ENCODE measurements at regions not wholly inside any gene's neighbourhood (a gene's known extent, or its start where the extent isn't known, plus 50 kb on each side); places are given as distances from the start of the nearest gene placed in this dataset.

- DNase-seq = no peak
- no peaks in the 10 kb centered on the region for H3K4me1 ChIP-seq (ENCODE audit: insufficient read depth, low read length)
- H3K9me2 ChIP-seq (replicated peaks; ENCODE audit: low read length) = no peaks in the 10 kb centered on the region
- H3K4me2 ChIP-seq (ENCODE audit: low read length) = no peak overlapping the region
- H3K27ac ChIP-seq (ENCODE audit: low read length) = no peak overlapping the region
- H3K9ac ChIP-seq (ENCODE audit: low read length) = no peak overlapping the region
- no peaks in the 10 kb centered on the region for H3K9me3 ChIP-seq (ENCODE audit: low read length)
- H4K20me1 ChIP-seq (ENCODE audit: low read length) = no peaks in the 10 kb centered on the region
- ATAC-seq = no peak
- H3K27me3 ChIP-seq (ENCODE audit: low read length) = peaks cover 65% of the 10 kb centered on the region
- H3K4me3 ChIP-seq (ENCODE audit: low read length) = no peak overlapping the region
- intact Hi-C loops (cut with micrococcal nuclease) = no loop called here
- H3K36me3 ChIP-seq (ENCODE audit: low read depth, low read length) = no peaks in the 10 kb centered on the region
- TF ChIP-seq, protein P1, sequence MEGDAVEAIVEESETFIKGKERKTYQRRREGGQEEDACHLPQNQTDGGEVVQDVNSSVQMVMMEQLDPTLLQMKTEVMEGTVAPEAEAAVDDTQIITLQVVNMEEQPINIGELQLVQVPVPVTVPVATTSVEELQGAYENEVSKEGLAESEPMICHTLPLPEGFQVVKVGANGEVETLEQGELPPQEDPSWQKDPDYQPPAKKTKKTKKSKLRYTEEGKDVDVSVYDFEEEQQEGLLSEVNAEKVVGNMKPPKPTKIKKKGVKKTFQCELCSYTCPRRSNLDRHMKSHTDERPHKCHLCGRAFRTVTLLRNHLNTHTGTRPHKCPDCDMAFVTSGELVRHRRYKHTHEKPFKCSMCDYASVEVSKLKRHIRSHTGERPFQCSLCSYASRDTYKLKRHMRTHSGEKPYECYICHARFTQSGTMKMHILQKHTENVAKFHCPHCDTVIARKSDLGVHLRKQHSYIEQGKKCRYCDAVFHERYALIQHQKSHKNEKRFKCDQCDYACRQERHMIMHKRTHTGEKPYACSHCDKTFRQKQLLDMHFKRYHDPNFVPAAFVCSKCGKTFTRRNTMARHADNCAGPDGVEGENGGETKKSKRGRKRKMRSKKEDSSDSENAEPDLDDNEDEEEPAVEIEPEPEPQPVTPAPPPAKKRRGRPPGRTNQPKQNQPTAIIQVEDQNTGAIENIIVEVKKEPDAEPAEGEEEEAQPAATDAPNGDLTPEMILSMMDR (conservative IDR thresholded peaks at IDR 0.05; ENCODE audit: low read depth, low read length) = no peak
- TF ChIP-seq EZH2phosphoT487 (IDR thresholded peaks at IDR 0.05; ENCODE audit: borderline replicate concordance, low read length) (no peak), EZH2 (IDR thresholded peaks at IDR 0.05; ENCODE audit: low read length, unreplicated experiment) (no peak)
- no TSS peak for BruUV-seq (replicated peaks)
- no peaks in the 10 kb centered on the region for H3K79me2 ChIP-seq (ENCODE audit: low read length)
- H2AFZ ChIP-seq (ENCODE audit: low read length) = no peak overlapping the region
- ChIA-PET CTCF (no interaction called here), POLR2A (ENCODE audit: unreplicated experiment) (no interaction called here)
- no peaks in the 10 kb centered on the region for H3F3A ChIP-seq (ENCODE audit: low read length, unreplicated experiment)
These were observed 127.4 kb upstream of the MAP3K7 start for GRCh38 chr6:90714319-90714718.

- BruUV-seq (replicated peaks) = no TSS peak
- Histone ChIP-seq H3K9me2 (replicated peaks; ENCODE audit: low read length) (no peaks in the 10 kb centered on the region), H3K4me1 (ENCODE audit: insufficient read depth, low read length) (no peaks in the 10 kb centered on the region), H3F3A (ENCODE audit: low read length, unreplicated experiment) (no peaks in the 10 kb centered on the region), H3K27me3 (ENCODE audit: low read length) (peaks cover 55% of the 10 kb centered on the region), H2AFZ (ENCODE audit: low read length) (no peak overlapping the region), H3K4me2 (ENCODE audit: low read length) (no peak overlapping the region), H3K36me3 (ENCODE audit: low read depth, low read length) (no peaks in the 10 kb centered on the region), H3K9me3 (ENCODE audit: low read length) (no peaks in the 10 kb centered on the region), H3K4me3 (ENCODE audit: low read length) (no peak overlapping the region), H3K9ac (ENCODE audit: low read length) (no peak overlapping the region), H3K79me2 (ENCODE audit: low read length) (no peaks in the 10 kb centered on the region), H3K27ac (ENCODE audit: low read length) (no peak overlapping the region), H4K20me1 (ENCODE audit: low read length) (no peaks in the 10 kb centered on the region)
- ChIA-PET CTCF (no interaction called here), POLR2A (ENCODE audit: unreplicated experiment) (no interaction called here)
- no peak for ATAC-seq
- TF ChIP-seq EZH2 (IDR thresholded peaks at IDR 0.05; ENCODE audit: low read length, unreplicated experiment) = no peak
- TF ChIP-seq, protein P1 (conservative IDR thresholded peaks at IDR 0.05; ENCODE audit: low read depth, low read length) = no peak
- no peak for TF ChIP-seq EZH2phosphoT487 (IDR thresholded peaks at IDR 0.05; ENCODE audit: borderline replicate concordance, low read length)
- intact Hi-C loops (cut with micrococcal nuclease) = no loop called here
- DNase-seq = no peak
These were observed 125.2 kb upstream of the MAP3K7 start for GRCh38 chr6:90712114-90712513.

- CTCF ChIA-PET = no interaction called here
- H3K27me3 ChIP-seq (ENCODE audit: low read length) = peaks cover 42% of the 10 kb centered on the region
- BruUV-seq (replicated peaks) = no TSS peak
These were observed 122.6 kb upstream of the MAP3K7 start for GRCh38 chr6:90709431-90709996.

More at GRCh38 chr6:90709431-90709996, 122.6 kb upstream of the MAP3K7 start:
- H3K9me2 ChIP-seq (replicated peaks; ENCODE audit: low read length) = no peaks in the 10 kb centered on the region
- no peak overlapping the region for H3K4me2 ChIP-seq (ENCODE audit: low read length)
- intact Hi-C loops (cut with micrococcal nuclease) = no loop called here
- H3K79me2 ChIP-seq (ENCODE audit: low read length) = no peaks in the 10 kb centered on the region
- H3F3A ChIP-seq (ENCODE audit: low read length, unreplicated experiment) = no peaks in the 10 kb centered on the region
- DNase-seq (no peak), ATAC-seq (no peak)
- POLR2A ChIA-PET (ENCODE audit: unreplicated experiment) = no interaction called here
- H3K36me3 ChIP-seq (ENCODE audit: low read depth, low read length) = no peaks in the 10 kb centered on the region
- no peak overlapping the region for H3K27ac ChIP-seq (ENCODE audit: low read length)
- TF ChIP-seq, protein P1 (conservative IDR thresholded peaks at IDR 0.05; ENCODE audit: low read depth, low read length) = no peak
- TF ChIP-seq EZH2phosphoT487 (IDR thresholded peaks at IDR 0.05; ENCODE audit: borderline replicate concordance, low read length) = no peak
- no peak for TF ChIP-seq EZH2 (IDR thresholded peaks at IDR 0.05; ENCODE audit: low read length, unreplicated experiment)
- no peaks in the 10 kb centered on the region for H3K9me3 ChIP-seq (ENCODE audit: low read length)
- H4K20me1 ChIP-seq (ENCODE audit: low read length) = no peaks in the 10 kb centered on the region
- no peak overlapping the region for H2AFZ ChIP-seq (ENCODE audit: low read length)
- no peak overlapping the region for H3K9ac ChIP-seq (ENCODE audit: low read length)
- no peak overlapping the region for H3K4me3 ChIP-seq (ENCODE audit: low read length)
- no peaks in the 10 kb centered on the region for H3K4me1 ChIP-seq (ENCODE audit: insufficient read depth, low read length)

Data from PC-3 (cell line).